GM12878 (cell line): ENCODE measurements at regions not wholly inside any gene's neighbourhood (a gene's known extent, or its start where the extent isn't known, plus 50 kb on each side); places are given as distances from the start of the nearest gene placed in this dataset.

Source experiments
- ATAC-seq: fragments of 200-7000 bp; cut with Tn5 transposase; 3 replicates; pipeline ENCODE4 v1.9.1; 2020; ENCODE audit warnings: mild to moderate bottlenecking, moderate library complexity
- BruUV-seq: library from RNA; stranded (reverse); fragments of 400-500 nt; replicated peaks from 2 replicates; lab custom pipeline; 2021; lab: Mats Ljungman, UMichigan
- CTCF ChIA-PET: fragments of 300-600 bp; sonication (Branson Sonifier 250); formaldehyde crosslinking; extraction: SDS; loops from one replicate; lab custom pipeline; 2021; ENCODE audit warnings: inconsistent platforms; lab: Yijun Ruan, JAX
- POLR2A ChIA-PET: fragments of 350-600 bp; formaldehyde crosslinking; extraction: SDS; loops from one replicate; lab custom pipeline; 2021; ENCODE audit warnings: inconsistent platforms; lab: Charles Lee
- RAD21 ChIA-PET: fragments of 300-600 bp; sonication (Branson Sonifier 250); formaldehyde crosslinking; loops from one replicate; lab custom pipeline; 2023; ENCODE audit warnings: antibody characterized with exemption; ENCODE audit not compliant: unreplicated experiment; lab: Charles Lee
- SMC1A ChIA-PET: fragments of 300-600 bp; sonication (Branson Sonifier 250); formaldehyde crosslinking; loops from one replicate; lab custom pipeline; 2023; ENCODE audit not compliant: unreplicated experiment, uncharacterized antibody; lab: Charles Lee
- DNase-seq: peaks from one replicate; pipeline ENCODE4 v3.0.0-alpha.2; 2011; ENCODE audit warnings: low read depth, low spot score
- FAIRE-seq: peaks from 3 replicates; lab custom pipeline; 2011; peaks lifted over from hg19 to GRCh38; lab: Jason Lieb, UNC
- H2AFZ ChIP-seq: 2 replicates; pipeline ENCODE4 v1.6.0; 2011; ENCODE audit warnings: low read depth, low read length, control low read depth; ENCODE audit not compliant: control insufficient read depth
- H3K27ac ChIP-seq: 2 replicates; pipeline ENCODE4 v1.5.1; 2011; ENCODE audit warnings: control low read depth; ENCODE audit not compliant: control insufficient read depth, insufficient read depth
- H3K27me3 ChIP-seq, 2 experiments: replicated peaks in 1 of 2; 2 replicates each; pipeline versions ENCODE4 v1.6.0 to v1.6.1; 2011; ENCODE audit warnings: low read length in 1 of 2; ENCODE audit not compliant: control insufficient read depth in 2 of 2, insufficient read depth in 2 of 2
- H3K36me3 ChIP-seq, 2 experiments: 2 replicates each; pipeline ENCODE4 v1.5.1; 2011; ENCODE audit warnings: low read length in 1 of 2; ENCODE audit not compliant: control insufficient read depth in 2 of 2, insufficient read depth in 2 of 2
- H3K4me1 ChIP-seq: 2 replicates; pipeline ENCODE4 v1.6.1; 2011; ENCODE audit warnings: mild to moderate bottlenecking, low read length, moderate library complexity, mixed read lengths; ENCODE audit not compliant: control insufficient read depth, insufficient read depth
- H3K4me2 ChIP-seq: 2 replicates; pipeline ENCODE4 v1.6.0; 2011; ENCODE audit warnings: control low read depth; ENCODE audit not compliant: control insufficient read depth, insufficient read depth
- H3K4me3 ChIP-seq: fragments of 200-600 bp; sonication (generic); 2 replicates; pipeline ENCODE4 v1.5.1; 2016
- H3K79me2 ChIP-seq: 2 replicates; pipeline ENCODE4 v1.6.0; 2011; ENCODE audit warnings: low read length; ENCODE audit not compliant: control insufficient read depth, insufficient read depth
- H3K9ac ChIP-seq: 2 replicates; pipeline ENCODE4 v1.8.0; 2011; ENCODE audit warnings: low read length, control low read depth, mixed read lengths; ENCODE audit not compliant: control insufficient read depth, insufficient read depth
- H3K9me3 ChIP-seq: replicated peaks from 3 replicates; pipeline ENCODE4 v1.5.1; 2011; ENCODE audit warnings: mild to moderate bottlenecking, low read length; ENCODE audit not compliant: control insufficient read depth, insufficient read depth
- H4K20me1 ChIP-seq: 2 replicates; pipeline ENCODE4 v1.6.0; 2011; ENCODE audit not compliant: control insufficient read depth, insufficient read depth
- CHD1 ChIP-seq: IDR thresholded peaks from 2 replicates; pipeline ENCODE4 v1.6.1; 2012; ENCODE audit warnings: low read depth, low read length, improper control_type of control experiment
- DPF2 ChIP-seq: fragments of 450-650 bp; IDR thresholded peaks from 2 replicates; pipeline ENCODE4 v1.6.1; 2017; ENCODE audit warnings: mild to moderate bottlenecking
- EED ChIP-seq: sonication (generic); IDR thresholded peaks from 2 replicates; pipeline ENCODE4 v1.6.1; 2016; ENCODE audit warnings: antibody characterized with exemption, low read depth
- JUNB ChIP-seq: IDR thresholded peaks from 2 replicates; pipeline ENCODE4 v1.6.1; 2016; ENCODE audit warnings: antibody characterized with exemption, mild to moderate bottlenecking
- LARP7 ChIP-seq: fragments of 450-650 bp; IDR thresholded peaks from 2 replicates; pipeline ENCODE4 v1.6.1; 2017; ENCODE audit warnings: mild to moderate bottlenecking
- NFXL1 ChIP-seq: fragments of 450-650 bp; IDR thresholded peaks from 2 replicates; pipeline ENCODE4 v1.6.1; 2017; ENCODE audit warnings: antibody characterized with exemption, mild to moderate bottlenecking, borderline replicate concordance
- PAX5 ChIP-seq: IDR thresholded peaks from 2 replicates; pipeline ENCODE4 v1.6.1; 2011; ENCODE audit warnings: low read depth, low read length, borderline replicate concordance
- PKNOX1 ChIP-seq: fragments of 450-650 bp; IDR thresholded peaks from 2 replicates; pipeline ENCODE4 v1.6.1; 2016; ENCODE audit warnings: mild to moderate bottlenecking
- POLR2AphosphoS2 ChIP-seq: IDR thresholded peaks from 2 replicates; pipeline ENCODE4 v1.6.1; 2011; ENCODE audit warnings: low read depth, mild to moderate bottlenecking, low read length, improper control_type of control experiment, moderate library complexity
- RAD21 ChIP-seq: IDR thresholded peaks from 2 replicates; pipeline ENCODE4 v1.6.1; 2011; ENCODE audit warnings: mild to moderate bottlenecking, low read depth, low read length, moderate library complexity; ENCODE audit not compliant: insufficient read depth
- SKIL ChIP-seq: fragments of 450-650 bp; IDR thresholded peaks from 2 replicates; pipeline ENCODE4 v1.6.1; 2017; ENCODE audit warnings: mild to moderate bottlenecking, low read depth, inconsistent platforms; ENCODE audit not compliant: poor library complexity, severe bottlenecking
- SMARCA5 ChIP-seq: fragments of 450-650 bp; IDR thresholded peaks from 2 replicates; pipeline ENCODE4 v1.6.1; 2017; ENCODE audit warnings: mild to moderate bottlenecking
- SPI1 ChIP-seq: IDR thresholded peaks from 2 replicates; pipeline ENCODE4 v1.6.1; 2011; ENCODE audit warnings: low read depth, mild to moderate bottlenecking, low read length, moderate library complexity, borderline replicate concordance; ENCODE audit not compliant: insufficient read depth
- STAT1 ChIP-seq: fragments of 450-650 bp; conservative IDR thresholded peaks from 2 replicates; pipeline ENCODE4 v1.6.1; 2014; ENCODE audit warnings: antibody characterized with exemption, mild to moderate bottlenecking
- SUPT20H ChIP-seq: IDR thresholded peaks from 2 replicates; pipeline ENCODE4 v1.6.1; 2011; ENCODE audit warnings: low read depth, mild to moderate bottlenecking, low read length, moderate library complexity, borderline replicate concordance; ENCODE audit not compliant: control insufficient read depth
- TAF1 ChIP-seq: IDR thresholded peaks from 2 replicates; pipeline ENCODE4 v1.6.1; 2011; ENCODE audit warnings: mild to moderate bottlenecking, low read depth, low read length, borderline replicate concordance
- WGBS: methylation state at CpG from one replicate; pipeline ENCODE4 v1.1.6; 2016; ENCODE audit warnings: low lambda C conversion rate; ENCODE audit not compliant: insufficient replicate concordance, insufficient coverage; ENCODE audit errors: missing lambda C conversion rate; 5-methylcytosine and 5-hydroxymethylcytosine counted together
- in situ Hi-C: fragments of 300-500 bp; cut with MboI; formaldehyde crosslinking; loops from 9 replicates; pipeline ENCODE4 v1.14.3; 2018; ENCODE audit warnings: mixed read lengths
- intact Hi-C: fragments of 100-400 bp; cut with micrococcal nuclease; formaldehyde crosslinking; loops from one replicate; pipeline ENCODE4 v1.14.2; 2022; ENCODE audit not compliant: unreplicated experiment

- no peak for TF ChIP-seq DPF2
- no peak for TF ChIP-seq SPI1
- TF ChIP-seq SUPT20H: no peak
- TF ChIP-seq NFXL1: no peak
- TF ChIP-seq CHD1: no peak
- no peak for TF ChIP-seq LARP7
- no peak for TF ChIP-seq PKNOX1
- TF ChIP-seq STAT1: no peak
- TF ChIP-seq JUNB: no peak
Observed at GRCh38 chr4:189261475-189261874, 679.2 kb upstream of the FRG1 start (continued).

GRCh38 chr4:189265515-189265914 lies 675.2 kb upstream of the FRG1 start:
- CTCF ChIA-PET: no interaction called here
- no peak for DNase-seq
- WGBS: 40% methylated on average over 7 of the region's 7 CpGs
- BruUV-seq: no TSS peak
- SMC1A ChIA-PET: no interaction called here
- Histone ChIP-seq H3K4me2 (no peak overlapping the region), H3K9me3 (no peaks in the 10 kb centered on the region), H3K4me1 (no peaks in the 10 kb centered on the region), H3K9ac (no peak overlapping the region), H3K79me2 (no peaks in the 10 kb centered on the region), H3K4me3 (no peak overlapping the region), H2AFZ (no peak overlapping the region), H3K27ac (no peak overlapping the region), H3K27me3 (no peaks in the 10 kb centered on the region), H3K36me3 (no peaks in the 10 kb centered on the region), H4K20me1 (no peaks in the 10 kb centered on the region)
- ATAC-seq: no peak
- intact Hi-C loops (no loop called here), in situ Hi-C loops (no loop called here)
- no peak for TF ChIP-seq TAF1
- no peak for TF ChIP-seq PAX5
- TF ChIP-seq SMARCA5: no peak
- no peak for TF ChIP-seq SKIL
- no peak for TF ChIP-seq RAD21
- TF ChIP-seq EED: no peak
- no peak for TF ChIP-seq POLR2AphosphoS2
- RAD21 ChIA-PET: no interaction called here
- POLR2A ChIA-PET: no interaction called here
- FAIRE-seq: no peak
